Testis (tissue), 2 donors: ENCODE measurements at regions not wholly inside any gene's neighbourhood (a gene's known extent, or its start where the extent isn't known, plus 50 kb on each side); places are given as distances from the start of the nearest gene placed in this dataset.

Experiments
- DNase-seq: peaks from one replicate; pipeline ENCODE4 v3.0.0-alpha.2; 2019
- H3K27ac ChIP-seq, 2 donors: fragments of 200-600 bp; sonication (generic); one replicate each; pipeline ENCODE4 v1.5.1; 2019
- H3K27me3 ChIP-seq: fragments of 200-600 bp; sonication (generic); one replicate; pipeline ENCODE4 v1.5.1; 2019
- H3K36me3 ChIP-seq: fragments of 200-600 bp; sonication (generic); one replicate; pipeline ENCODE4 v1.5.1; 2017; ENCODE audit warnings: low read depth; ENCODE audit errors: missing control alignments
- H3K4me1 ChIP-seq: fragments of 200-600 bp; sonication (generic); one replicate; pipeline ENCODE4 v1.5.1; 2019
- H3K4me3 ChIP-seq, 2 donors: fragments of 200-600 bp; sonication (generic); one replicate each; pipeline ENCODE4 v1.5.1; 2017 to 2019
- H3K9me3 ChIP-seq: fragments of 200-600 bp; sonication (generic); one replicate; pipeline ENCODE4 v1.5.1; 2017
- CTCF ChIP-seq, 3 experiments: fragments of 450-650 bp in 2 of 3; fragments of 200-600 bp in 1 of 3; sonication (generic) in 1 of 3; IDR thresholded peaks; one replicate each; pipeline ENCODE4 v1.5.1; 2016 to 2019; ENCODE audit warnings: antibody characterized with exemption in 3 of 3, mild to moderate bottlenecking in 2 of 3, moderate library complexity in 1 of 3
- POLR2A ChIP-seq: fragments of 450-650 bp; IDR thresholded peaks from one replicate; pipeline ENCODE4 v1.6.1; 2017; ENCODE audit warnings: antibody characterized with exemption, mild to moderate bottlenecking, moderate library complexity
- WGBS, 2 donors: methylation state at CpG; one replicate each; pipeline ENCODE4 v1.1.5; 2018; 5-methylcytosine and 5-hydroxymethylcytosine counted together
- intact Hi-C: fragments of 100-400 bp; cut with DNase I; formaldehyde crosslinking; loops from one replicate; pipeline ENCODE4 v1.15.1; 2023; ENCODE audit warnings: low total_unique reads

DNA sequence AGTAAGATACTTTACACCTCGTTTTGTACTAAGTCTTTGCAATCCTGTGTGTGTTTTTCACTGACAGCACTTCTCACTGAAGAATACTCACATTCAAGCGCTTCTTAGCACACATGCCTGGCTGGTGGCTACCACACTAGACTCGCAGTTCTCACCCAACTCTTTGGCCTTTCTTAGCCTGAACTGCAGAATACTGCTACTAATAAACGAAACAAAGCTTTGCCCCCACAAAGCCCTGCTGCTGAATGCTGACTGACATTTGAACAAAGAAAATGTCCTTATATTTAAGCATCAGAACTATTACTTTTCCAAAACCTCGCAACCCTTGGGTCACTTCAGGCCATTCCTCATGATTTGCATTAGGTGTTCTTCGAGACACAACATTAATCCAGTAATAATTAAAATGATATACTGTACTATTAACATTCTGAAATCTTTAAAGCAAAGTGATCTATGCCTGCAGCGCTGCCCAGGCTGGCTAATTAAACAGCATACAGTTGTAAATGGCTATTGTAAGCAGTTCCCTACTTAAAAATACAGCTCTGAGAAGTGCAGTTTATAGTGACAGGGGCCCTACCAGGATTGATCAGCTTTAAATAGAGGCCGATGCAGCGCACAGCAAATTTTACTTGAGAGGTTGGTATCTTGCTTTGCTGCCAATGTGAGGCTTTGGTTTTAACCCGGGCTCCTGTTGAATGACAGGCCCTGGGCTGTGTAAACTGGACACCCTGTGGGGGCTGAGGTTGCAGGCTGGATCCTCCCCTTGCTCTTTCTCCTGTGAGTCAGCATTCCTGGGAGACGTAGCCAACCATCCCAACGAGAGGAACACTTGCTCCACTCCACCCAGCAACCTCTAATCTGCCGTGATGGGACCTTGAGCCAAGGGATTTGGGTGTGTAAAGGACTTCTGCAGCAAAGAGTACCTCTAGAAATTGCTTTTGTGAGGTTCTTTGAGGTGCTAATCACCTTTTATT lies 899.0 kb downstream of the TFAP2A start:
- H3K27ac ChIP-seq = no peak overlapping the region
- H3K9me3 ChIP-seq = no peaks in the 10 kb centered on the region
- 47 to 50% methylated on average over 13 of the region's 13 CpGs for WGBS, 2 donors
- H3K4me1 ChIP-seq = no peaks in the 10 kb centered on the region
- DNase-seq = no peak
- TF ChIP-seq CTCF (IDR thresholded peaks at IDR 0.05) (no peak), POLR2A (no peak)
- intact Hi-C loops = no loop called here
- no peaks in the 10 kb centered on the region for H3K27me3 ChIP-seq
- H3K36me3 ChIP-seq = no peaks in the 10 kb centered on the region
- H3K4me3 ChIP-seq = no peak overlapping the region

DNA sequence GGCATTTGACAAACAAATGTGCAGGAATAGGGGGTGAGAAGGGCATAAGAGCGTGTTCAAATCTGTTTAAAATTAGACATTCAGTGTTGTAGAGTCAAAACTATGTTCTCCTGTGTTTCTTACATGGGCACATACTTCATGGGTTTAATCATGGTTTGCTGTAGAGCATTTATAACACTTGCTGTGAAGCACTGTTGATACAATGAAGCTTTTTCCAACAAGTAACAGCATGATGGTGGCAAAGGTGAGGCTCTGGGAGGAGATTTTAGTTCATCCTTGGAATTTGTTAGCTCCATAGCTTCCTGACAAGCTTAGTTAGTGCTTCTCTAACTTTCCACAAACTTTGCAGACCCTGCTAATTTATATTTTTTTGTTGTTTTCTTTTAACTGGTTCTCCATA lies 900.7 kb downstream of the TFAP2A start:
- 90 to 93% methylated on average over 1 of the region's 1 CpG for WGBS, 2 donors

GRCh38 chr6:9511157-9511556 lies 903.7 kb downstream of the TFAP2A start:
- intact Hi-C loops = no loop called here
- H3K27ac ChIP-seq = no peak overlapping the region
- TF ChIP-seq CTCF (IDR thresholded peaks at IDR 0.05) = no peak
- TF ChIP-seq POLR2A = no peak
- 73 to 88% methylated on average over 1 of the region's 1 CpG for WGBS, 2 donors
- H3K36me3 ChIP-seq = no peaks in the 10 kb centered on the region
- H3K4me3 ChIP-seq = no peak overlapping the region
- H3K4me1 ChIP-seq = no peaks in the 10 kb centered on the region
- H3K9me3 ChIP-seq = no peaks in the 10 kb centered on the region
- H3K27me3 ChIP-seq = no peaks in the 10 kb centered on the region
- DNase-seq = no peak

More for the DNA sequence above, 900.7 kb downstream of the TFAP2A start:
- H3K27me3 ChIP-seq = no peaks in the 10 kb centered on the region
- H3K27ac ChIP-seq = no peak overlapping the region
- no peak for DNase-seq
- H3K4me3 ChIP-seq = no peak overlapping the region
- H3K4me1 ChIP-seq = no peaks in the 10 kb centered on the region
- TF ChIP-seq POLR2A = no peak
- no peaks in the 10 kb centered on the region for H3K9me3 ChIP-seq
- H3K36me3 ChIP-seq = no peaks in the 10 kb centered on the region
- intact Hi-C loops = no loop called here

DNA sequence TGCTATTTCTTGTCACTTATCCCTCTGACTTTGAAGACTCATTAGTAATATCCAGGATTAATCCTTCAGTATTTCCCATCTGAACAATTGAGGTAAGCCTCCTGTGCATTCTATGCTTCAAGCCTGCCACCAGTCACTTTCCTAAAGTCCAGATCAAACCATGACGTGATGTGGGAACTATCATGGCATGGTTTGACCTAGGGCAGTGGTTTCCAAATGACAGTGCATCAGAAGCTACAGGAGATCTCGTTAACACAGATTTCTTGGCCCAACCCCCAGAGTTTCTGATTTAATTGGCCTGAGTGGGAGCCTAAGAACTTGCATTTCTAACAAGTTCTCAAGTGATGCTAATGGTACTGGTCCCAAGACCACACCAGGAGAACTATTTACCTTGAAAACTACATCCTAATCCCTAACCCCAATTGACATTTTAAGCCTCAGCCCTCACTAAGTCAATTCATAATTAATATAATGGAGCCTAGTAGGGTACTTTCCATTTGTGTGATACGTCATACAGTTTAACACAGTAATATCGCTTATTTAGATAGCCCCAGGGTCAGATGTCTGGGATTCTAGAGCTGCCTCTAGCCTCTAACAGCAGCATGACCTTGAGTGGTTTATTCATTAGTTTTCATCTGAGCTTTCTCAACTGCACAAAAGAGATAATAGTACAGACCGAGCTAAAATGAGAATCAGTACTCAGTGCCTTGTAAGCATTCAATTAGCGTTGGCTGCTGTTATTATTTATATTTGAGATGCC lies 907.6 kb downstream of the TFAP2A start:
- Histone ChIP-seq H3K36me3 (no peaks in the 10 kb centered on the region), H3K27ac (no peak overlapping the region), H3K27me3 (no peaks in the 10 kb centered on the region), H3K9me3 (no peaks in the 10 kb centered on the region), H3K4me1 (no peaks in the 10 kb centered on the region), H3K4me3 (no peak overlapping the region)
- TF ChIP-seq POLR2A (no peak), CTCF (IDR thresholded peaks at IDR 0.05) (no peak)
- intact Hi-C loops = no loop called here
- WGBS, 2 donors = 60 to 63% methylated on average over 6 of the region's 6 CpGs
- DNase-seq = no peak

DNA sequence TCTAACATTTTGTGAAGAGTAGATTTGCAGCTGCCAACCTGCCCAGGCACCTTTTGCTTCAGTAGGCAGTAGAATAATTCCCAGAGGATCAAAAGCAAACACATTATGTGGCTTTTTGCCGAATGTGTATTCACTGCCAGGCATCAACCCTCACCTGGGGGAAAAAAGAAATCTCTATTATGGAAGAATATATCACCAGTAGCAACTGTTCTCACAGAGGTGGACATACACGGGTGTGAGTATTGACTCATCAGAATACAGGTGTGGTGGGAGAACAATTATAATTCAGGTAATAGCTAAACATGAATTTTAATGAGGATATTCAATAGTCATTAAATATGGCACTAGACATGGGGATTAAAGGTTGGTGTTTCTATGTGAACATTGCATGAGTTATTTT lies 910.7 kb downstream of the TFAP2A start:
- 84 to 93% methylated on average over 2 of the region's 2 CpGs for WGBS, 2 donors
- no peaks in the 10 kb centered on the region for H3K27me3 ChIP-seq
- H3K36me3 ChIP-seq = no peaks in the 10 kb centered on the region
- intact Hi-C loops = no loop called here
- no peaks in the 10 kb centered on the region for H3K9me3 ChIP-seq
- TF ChIP-seq POLR2A (no peak), CTCF (IDR thresholded peaks at IDR 0.05) (no peak)
- no peak overlapping the region for H3K4me3 ChIP-seq
- H3K27ac ChIP-seq = no peak overlapping the region
- no peaks in the 10 kb centered on the region for H3K4me1 ChIP-seq
- DNase-seq = no peak
